Ishikawa (cell line): ENCODE measurements at regions not wholly inside any gene's neighbourhood (a gene's known extent, or its start where the extent isn't known, plus 50 kb on each side); places are given as distances from the start of the nearest gene placed in this dataset.
A peak's percentile ranks its signal among the peaks of the same experiment; 100 is the strongest.

Experiments
- CEBPB ChIP-seq: IDR thresholded peaks from 2 replicates; pipeline ENCODE4 v1.6.1; 2012
- CREB1 ChIP-seq: IDR thresholded peaks from 2 replicates; pipeline ENCODE4 v1.6.1; 2012; ENCODE audit warnings: low read depth
- EGR1 ChIP-seq: IDR thresholded peaks from 2 replicates; pipeline ENCODE4 v1.6.1; 2012
- EP300 ChIP-seq: IDR thresholded peaks from 2 replicates; pipeline ENCODE4 v1.6.1; 2012; ENCODE audit warnings: borderline replicate concordance
- FOXM1 ChIP-seq: IDR thresholded peaks from 2 replicates; pipeline ENCODE4 v1.6.1; 2012; ENCODE audit warnings: low read depth, borderline replicate concordance
- NFIC ChIP-seq: IDR thresholded peaks from 2 replicates; pipeline ENCODE4 v1.6.1; 2012
- RAD21 ChIP-seq: IDR thresholded peaks from 2 replicates; pipeline ENCODE4 v1.6.1; 2012; ENCODE audit warnings: low read depth
- REST ChIP-seq: IDR thresholded peaks from 2 replicates; pipeline ENCODE4 v1.6.1; 2012; ENCODE audit warnings: low read depth, mild to moderate bottlenecking
- TAF1 ChIP-seq: IDR thresholded peaks from 2 replicates; pipeline ENCODE4 v1.6.1; 2012; ENCODE audit warnings: low read depth, mild to moderate bottlenecking
- TCF12 ChIP-seq: IDR thresholded peaks from 2 replicates; pipeline ENCODE4 v1.6.1; 2012; ENCODE audit warnings: low read depth
- TEAD4 ChIP-seq: IDR thresholded peaks from 2 replicates; pipeline ENCODE4 v1.6.1; 2012
- YY1 ChIP-seq: IDR thresholded peaks from 2 replicates; pipeline ENCODE4 v1.6.1; 2012; ENCODE audit warnings: low read depth
- ZBTB7A ChIP-seq: IDR thresholded peaks from 2 replicates; pipeline ENCODE4 v1.6.1; 2012; ENCODE audit warnings: low read depth
- TF ChIP-seq, protein P1 (sequence below): IDR thresholded peaks from 2 replicates; pipeline ENCODE4 v1.6.1; 2012
- TF ChIP-seq, protein P2 (sequence below): IDR thresholded peaks from 2 replicates; pipeline ENCODE4 v1.6.1; 2012

DNA sequence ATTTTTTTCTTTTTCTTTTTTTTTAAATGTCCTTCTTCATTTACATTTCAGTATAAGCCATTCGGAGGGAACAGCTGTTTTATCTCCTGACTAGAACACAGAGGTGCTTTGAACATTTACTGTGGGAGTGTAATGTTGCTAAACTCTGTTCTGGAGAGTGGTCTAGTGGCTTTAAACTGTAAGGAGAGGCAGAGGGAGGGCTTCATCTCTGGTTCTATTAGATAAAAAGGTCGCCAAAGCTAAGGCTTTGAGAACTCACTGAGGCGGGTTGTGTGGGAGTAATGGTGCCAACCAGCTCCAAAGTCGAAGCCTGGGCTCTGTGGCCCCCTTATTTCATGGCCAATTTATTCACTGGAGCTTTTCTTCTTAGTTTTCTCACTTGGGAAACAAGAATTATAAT, 133.2 kb downstream of the ANXA2 start:
- TF ChIP-seq TAF1 (no peak), TEAD4 (no peak), REST (no peak), NFIC (no peak), EGR1 (no peak), FOXM1 (no peak), YY1 (no peak)
- TF ChIP-seq, protein P1, sequence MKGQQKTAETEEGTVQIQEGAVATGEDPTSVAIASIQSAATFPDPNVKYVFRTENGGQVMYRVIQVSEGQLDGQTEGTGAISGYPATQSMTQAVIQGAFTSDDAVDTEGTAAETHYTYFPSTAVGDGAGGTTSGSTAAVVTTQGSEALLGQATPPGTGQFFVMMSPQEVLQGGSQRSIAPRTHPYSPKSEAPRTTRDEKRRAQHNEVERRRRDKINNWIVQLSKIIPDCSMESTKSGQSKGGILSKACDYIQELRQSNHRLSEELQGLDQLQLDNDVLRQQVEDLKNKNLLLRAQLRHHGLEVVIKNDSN = no peak

- TF ChIP-seq TCF12 (no peak), ZBTB7A (no peak)
- TF ChIP-seq, protein P1 = peak; percentile 45
Observed at GRCh38 chr15:60265057-60265456, 132.7 kb downstream of the ANXA2 start.

GRCh38 chr15:60272623-60273022, 125.2 kb downstream of the ANXA2 start:
- TF ChIP-seq NFIC = no peak

GRCh38 chr15:60275624-60276023, 122.2 kb downstream of the ANXA2 start:
- TF ChIP-seq TCF12 (no peak), TEAD4 (no peak), TAF1 (no peak), NFIC (no peak), YY1 (no peak), REST (no peak), EGR1 (no peak), ZBTB7A (no peak), RAD21 (no peak), CEBPB (no peak), FOXM1 (no peak), CREB1 (no peak), EP300 (no peak)
- TF ChIP-seq, protein P1 = no peak
- TF ChIP-seq, protein P2, sequence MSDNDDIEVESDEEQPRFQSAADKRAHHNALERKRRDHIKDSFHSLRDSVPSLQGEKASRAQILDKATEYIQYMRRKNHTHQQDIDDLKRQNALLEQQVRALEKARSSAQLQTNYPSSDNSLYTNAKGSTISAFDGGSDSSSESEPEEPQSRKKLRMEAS = no peak

GRCh38 chr15:60278879-60279278, 118.9 kb downstream of the ANXA2 start:
- no peak for TF ChIP-seq NFIC
- TF ChIP-seq TEAD4 = no peak
- TF ChIP-seq EGR1 = no peak
- TF ChIP-seq CEBPB = no peak
- no peak for TF ChIP-seq EP300
- TF ChIP-seq, protein P1 = no peak
- TF ChIP-seq TCF12 = no peak
- TF ChIP-seq RAD21 = no peak
- TF ChIP-seq YY1 = no peak
- no peak for TF ChIP-seq FOXM1
- TF ChIP-seq TAF1 = no peak
- TF ChIP-seq, protein P2 = no peak
- no peak for TF ChIP-seq CREB1
- TF ChIP-seq ZBTB7A = no peak
- no peak for TF ChIP-seq REST
